Endothelial cell of umbilical vein (primary cell): ENCODE measurements at regions not wholly inside any gene's neighbourhood (a gene's known extent, or its start where the extent isn't known, plus 50 kb on each side); places are given as distances from the start of the nearest gene placed in this dataset.
"Not testable (repeated sequence)": the region's sequence is repeated elsewhere in the genome, so short reads cannot be mapped to it uniquely, and the experiment has no call there.

ENCODE experiments used
- BruUV-seq: library from RNA; stranded (reverse); fragments of 400-500 nt; replicated peaks from 2 replicates; lab custom pipeline; 2021; lab: Mats Ljungman, UMichigan
- CTCF ChIA-PET: fragments of 300-600, 350-600 bp; sonication (Branson Sonifier 250); formaldehyde crosslinking; loops from one replicate; lab custom pipeline; 2021; ENCODE audit warnings: antibody characterized with exemption, inconsistent platforms; lab: Charles Lee
- POLR2A ChIA-PET: fragments of 300-600, 350-600 bp; sonication (Branson Sonifier 250); formaldehyde crosslinking; loops from one replicate; lab custom pipeline; 2021; ENCODE audit warnings: antibody characterized with exemption, inconsistent platforms; lab: Charles Lee
- DNase-seq: peaks from one replicate; pipeline ENCODE4 v3.0.0-alpha.2; 2011; ENCODE audit warnings: low read depth, low spot score
- FAIRE-seq: peaks from 2 replicates; lab custom pipeline; 2011; peaks lifted over from hg19 to GRCh38; lab: Jason Lieb, UNC
- H2AFZ ChIP-seq: 2 replicates; pipeline ENCODE4 v1.6.0; 2012; ENCODE audit warnings: low read depth, low read length, control low read depth, inconsistent platforms
- H3K27ac ChIP-seq: 2 replicates; pipeline ENCODE4 v1.5.1; 2011; ENCODE audit warnings: low read depth, mild to moderate bottlenecking, control low read depth, low read length, moderate library complexity; ENCODE audit not compliant: insufficient read depth
- H3K27me3 ChIP-seq, 2 experiments: 2 replicates each; pipeline versions ENCODE4 v1.6.0 to v1.6.1; 2011; ENCODE audit warnings: low read length in 2 of 2, mixed read lengths in 1 of 2; ENCODE audit not compliant: control insufficient read depth in 2 of 2, insufficient read depth in 2 of 2
- H3K36me3 ChIP-seq, 2 experiments: 2 replicates in 1 of 2; 3 replicates in 1 of 2; pipeline ENCODE4 v1.5.1; 2011; ENCODE audit warnings: low read length in 2 of 2, mild to moderate bottlenecking in 1 of 2, moderate library complexity in 1 of 2; ENCODE audit not compliant: control insufficient read depth in 2 of 2, insufficient read depth in 2 of 2; ENCODE audit errors: extremely low read depth in 1 of 2
- H3K4me1 ChIP-seq: 3 replicates; pipeline ENCODE4 v1.5.1; 2011; ENCODE audit warnings: mild to moderate bottlenecking, low read length; ENCODE audit not compliant: control insufficient read depth, insufficient read depth; ENCODE audit errors: extremely low read depth
- H3K4me2 ChIP-seq: 2 replicates; pipeline ENCODE4 v1.6.1; 2011; ENCODE audit warnings: low read length, control low read depth, mixed read lengths; ENCODE audit not compliant: insufficient read depth
- H3K4me3 ChIP-seq, 3 experiments: fragments of 200-600 bp in 1 of 3; sonication (generic), shearing (Covaris generic) in 1 of 3; replicated peaks in 1 of 3; 2 replicates each; pipeline ENCODE4 v1.5.1; 2011 to 2016; ENCODE audit warnings: control low read depth in 3 of 3, low read length in 3 of 3, mild to moderate bottlenecking in 2 of 3, inconsistent platforms in 1 of 3, low read depth in 1 of 3, moderate library complexity in 1 of 3; ENCODE audit not compliant: insufficient read depth in 1 of 3
- H3K79me2 ChIP-seq: 2 replicates; pipeline ENCODE4 v1.6.0; 2012; ENCODE audit warnings: low read length, inconsistent platforms; ENCODE audit not compliant: control insufficient read depth, insufficient read depth
- H3K9ac ChIP-seq: replicated peaks from 2 replicates; pipeline ENCODE3; 2011; ENCODE audit warnings: low read length, control low read depth; ENCODE audit not compliant: insufficient read depth; ENCODE audit errors: extremely low read depth
- H3K9me1 ChIP-seq: replicated peaks from 3 replicates; pipeline ENCODE4 v1.6.0; 2011; ENCODE audit warnings: mild to moderate bottlenecking, low read length; ENCODE audit not compliant: control insufficient read depth, insufficient read depth; ENCODE audit errors: extremely low read depth
- H3K9me3 ChIP-seq: replicated peaks from 2 replicates; pipeline ENCODE4 v1.5.1; 2012; ENCODE audit warnings: low read length, inconsistent platforms; ENCODE audit not compliant: control insufficient read depth, insufficient read depth
- H4K20me1 ChIP-seq: replicated peaks from 2 replicates; pipeline ENCODE3; 2011; ENCODE audit warnings: mild to moderate bottlenecking, low read length; ENCODE audit not compliant: control insufficient read depth, insufficient read depth; ENCODE audit errors: extremely low read depth
- dilution Hi-C: fragments of 300-500 bp; cut with MboI; formaldehyde crosslinking; loops from one replicate; pipeline ENCODE4 v1.15.0; 2019; ENCODE audit warnings: low sequenced_read_pairs; ENCODE audit not compliant: extremely low pct_ligation_motif_present
- intact Hi-C: fragments of 100-400 bp; cut with micrococcal nuclease; formaldehyde crosslinking; loops from one replicate; pipeline ENCODE4 v1.10.0; 2022

GRCh38 chr6:26720663-26721218 is 61.2 kb upstream of the ZNF322 start:
- H4K20me1 ChIP-seq, H3K36me3 ChIP-seq, H3K4me2 ChIP-seq, H3K4me1 ChIP-seq, POLR2A ChIA-PET, FAIRE-seq, H3K9ac ChIP-seq, H3K79me2 ChIP-seq, CTCF ChIA-PET, H3K4me3 ChIP-seq, H3K9me1 ChIP-seq, H2AFZ ChIP-seq, H3K27ac ChIP-seq, H3K9me3 ChIP-seq, DNase-seq, H3K27me3 ChIP-seq, intact Hi-C loops, dilution Hi-C loops: not testable (repeated sequence)
- TSS peak; percentile 79 for BruUV-seq

- DNase-seq, POLR2A ChIA-PET, H3K4me3 ChIP-seq, H2AFZ ChIP-seq, H3K36me3 ChIP-seq, H3K9ac ChIP-seq, intact Hi-C loops, H4K20me1 ChIP-seq, dilution Hi-C loops, H3K27me3 ChIP-seq, H3K9me1 ChIP-seq, H3K9me3 ChIP-seq, H3K4me2 ChIP-seq, BruUV-seq, H3K4me1 ChIP-seq, H3K27ac ChIP-seq, H3K79me2 ChIP-seq, FAIRE-seq, CTCF ChIA-PET: not testable (repeated sequence)
Measured at GRCh38 chr6:26730019-26730766, 70.6 kb upstream of the ZNF322 start.

GRCh38 chr6:26734776-26735472 is 75.4 kb upstream of the ZNF322 start:
- CTCF ChIA-PET, intact Hi-C loops, dilution Hi-C loops, BruUV-seq, H3K4me1 ChIP-seq, H2AFZ ChIP-seq, H3K79me2 ChIP-seq, H3K4me2 ChIP-seq, H3K4me3 ChIP-seq, H3K9me3 ChIP-seq, H3K27me3 ChIP-seq, DNase-seq, H3K9me1 ChIP-seq, H3K27ac ChIP-seq, H3K9ac ChIP-seq, H3K36me3 ChIP-seq, POLR2A ChIA-PET, H4K20me1 ChIP-seq: not testable (repeated sequence)
- FAIRE-seq = peak; percentile 89
